Gastroesophageal sphincter (tissue), 3 donors: ENCODE measurements at regions not wholly inside any gene's neighbourhood (a gene's known extent, or its start where the extent isn't known, plus 50 kb on each side); places are given as distances from the start of the nearest gene placed in this dataset.

Experiments used
- EP300 ChIP-seq: sonication (generic); formaldehyde crosslinking; IDR thresholded peaks from one replicate; pipeline ENCODE4 v1.6.1; 2017; ENCODE audit warnings: antibody characterized with exemption, mild to moderate bottlenecking
- POLR2A ChIP-seq, 2 donors: fragments of 450-650 bp; IDR thresholded peaks; one replicate each; pipeline ENCODE4 v1.6.1; 2017; ENCODE audit warnings: antibody characterized with exemption in 2 of 2, mild to moderate bottlenecking in 2 of 2, moderate library complexity in 1 of 2
- POLR2AphosphoS5 ChIP-seq: sonication (generic); formaldehyde crosslinking; IDR thresholded peaks from one replicate; pipeline ENCODE4 v1.6.1; 2017; ENCODE audit warnings: antibody characterized with exemption
- TF ChIP-seq, protein P1 (sequence below), 4 experiments: fragments of 200-600 bp in 2 of 4; fragments of 450-650 bp in 2 of 4; sonication (generic) in 1 of 4; IDR thresholded peaks; one replicate each; pipeline ENCODE4 v1.5.1; 2017 to 2019; ENCODE audit warnings: antibody characterized with exemption in 4 of 4, mild to moderate bottlenecking in 2 of 4, moderate library complexity in 2 of 4

DNA sequence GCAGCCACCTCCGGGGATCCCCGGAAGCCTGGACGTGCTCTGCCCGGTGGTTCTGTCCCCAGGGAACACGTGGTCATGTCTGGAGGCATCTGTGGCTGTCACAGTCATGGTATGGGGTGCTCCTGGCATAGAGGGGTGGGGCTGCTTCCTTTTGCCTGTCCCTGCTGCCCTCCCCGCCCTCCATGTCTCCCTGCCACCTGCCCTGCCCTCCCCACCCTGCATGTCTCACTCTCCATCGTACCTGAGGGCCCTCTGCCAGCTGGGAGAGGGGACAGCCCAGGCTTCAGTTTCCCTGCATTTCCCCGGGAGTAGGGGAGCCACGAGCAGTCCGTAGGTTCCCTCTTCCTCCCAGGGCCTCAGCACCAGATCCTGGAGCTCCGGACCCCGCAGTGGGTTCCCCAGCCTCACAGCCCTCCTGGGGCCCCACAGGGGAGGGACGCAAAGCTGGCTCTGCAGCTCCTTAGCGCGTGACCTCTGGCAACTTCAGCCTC, 90.0 kb upstream of the CTDP1 start:
- TF ChIP-seq, protein P1, sequence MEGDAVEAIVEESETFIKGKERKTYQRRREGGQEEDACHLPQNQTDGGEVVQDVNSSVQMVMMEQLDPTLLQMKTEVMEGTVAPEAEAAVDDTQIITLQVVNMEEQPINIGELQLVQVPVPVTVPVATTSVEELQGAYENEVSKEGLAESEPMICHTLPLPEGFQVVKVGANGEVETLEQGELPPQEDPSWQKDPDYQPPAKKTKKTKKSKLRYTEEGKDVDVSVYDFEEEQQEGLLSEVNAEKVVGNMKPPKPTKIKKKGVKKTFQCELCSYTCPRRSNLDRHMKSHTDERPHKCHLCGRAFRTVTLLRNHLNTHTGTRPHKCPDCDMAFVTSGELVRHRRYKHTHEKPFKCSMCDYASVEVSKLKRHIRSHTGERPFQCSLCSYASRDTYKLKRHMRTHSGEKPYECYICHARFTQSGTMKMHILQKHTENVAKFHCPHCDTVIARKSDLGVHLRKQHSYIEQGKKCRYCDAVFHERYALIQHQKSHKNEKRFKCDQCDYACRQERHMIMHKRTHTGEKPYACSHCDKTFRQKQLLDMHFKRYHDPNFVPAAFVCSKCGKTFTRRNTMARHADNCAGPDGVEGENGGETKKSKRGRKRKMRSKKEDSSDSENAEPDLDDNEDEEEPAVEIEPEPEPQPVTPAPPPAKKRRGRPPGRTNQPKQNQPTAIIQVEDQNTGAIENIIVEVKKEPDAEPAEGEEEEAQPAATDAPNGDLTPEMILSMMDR (IDR thresholded peaks at IDR 0.05): no peak
- TF ChIP-seq POLR2A (IDR thresholded peaks at IDR 0.05): no peak
- TF ChIP-seq EP300: no peak
- no peak for TF ChIP-seq POLR2AphosphoS5
